ENCODE measurements at regions not wholly inside any gene's neighbourhood (a gene's known extent, or its start where the extent isn't known, plus 50 kb on each side); places are given as distances from the start of the nearest gene placed in this dataset.

DNA sequence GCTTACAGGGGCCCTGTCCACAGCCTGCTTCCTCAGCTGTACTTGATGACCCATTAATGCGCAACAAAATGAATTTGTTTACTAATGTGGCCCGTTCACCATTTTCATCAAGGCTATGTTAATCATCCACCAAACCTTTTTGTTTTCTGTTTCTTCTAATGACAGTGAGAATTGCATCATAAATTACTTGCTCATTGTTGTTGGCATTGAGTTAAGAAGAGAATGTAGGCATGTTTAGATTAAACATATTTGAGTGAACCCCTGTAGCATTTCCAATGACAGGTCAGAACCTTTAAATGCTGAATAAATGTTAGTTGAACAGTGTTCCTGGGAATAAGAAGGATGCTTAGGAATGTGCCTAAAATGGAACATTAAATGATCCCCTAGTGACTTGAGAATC lies 183.4 kb downstream of the SPRY1 start:
- H3K9me3 ChIP-seq (ENCODE audit: control insufficient read depth, insufficient read depth, low read length), result no peaks in the 10 kb centered on the region
- H3K9me2 ChIP-seq (replicated peaks; ENCODE audit: control insufficient read depth, low read length), result no peaks in the 10 kb centered on the region
- H3K36me3 ChIP-seq (ENCODE audit: control insufficient read depth, low read length), result no peaks in the 10 kb centered on the region
- H4K20me1 ChIP-seq (ENCODE audit: control insufficient read depth, insufficient read depth, low read depth, low read length), result no peaks in the 10 kb centered on the region
- no peak overlapping the region for H3K4me3 ChIP-seq (ENCODE audit: low read length)
- H3K79me2 ChIP-seq (ENCODE audit: control insufficient read depth, low read length), result no peaks in the 10 kb centered on the region
- H3F3A ChIP-seq (ENCODE audit: control insufficient read depth, insufficient read depth), result no peaks in the 10 kb centered on the region
- no peak overlapping the region for H3K4me2 ChIP-seq (ENCODE audit: low read length)
- H3K4me1 ChIP-seq (ENCODE audit: control insufficient read depth, low read length), result no peaks in the 10 kb centered on the region
- no peak for TF ChIP-seq EZH2phosphoT487 (IDR thresholded peaks at IDR 0.05; ENCODE audit: borderline replicate concordance, low read length)
- TF ChIP-seq, protein P1, sequence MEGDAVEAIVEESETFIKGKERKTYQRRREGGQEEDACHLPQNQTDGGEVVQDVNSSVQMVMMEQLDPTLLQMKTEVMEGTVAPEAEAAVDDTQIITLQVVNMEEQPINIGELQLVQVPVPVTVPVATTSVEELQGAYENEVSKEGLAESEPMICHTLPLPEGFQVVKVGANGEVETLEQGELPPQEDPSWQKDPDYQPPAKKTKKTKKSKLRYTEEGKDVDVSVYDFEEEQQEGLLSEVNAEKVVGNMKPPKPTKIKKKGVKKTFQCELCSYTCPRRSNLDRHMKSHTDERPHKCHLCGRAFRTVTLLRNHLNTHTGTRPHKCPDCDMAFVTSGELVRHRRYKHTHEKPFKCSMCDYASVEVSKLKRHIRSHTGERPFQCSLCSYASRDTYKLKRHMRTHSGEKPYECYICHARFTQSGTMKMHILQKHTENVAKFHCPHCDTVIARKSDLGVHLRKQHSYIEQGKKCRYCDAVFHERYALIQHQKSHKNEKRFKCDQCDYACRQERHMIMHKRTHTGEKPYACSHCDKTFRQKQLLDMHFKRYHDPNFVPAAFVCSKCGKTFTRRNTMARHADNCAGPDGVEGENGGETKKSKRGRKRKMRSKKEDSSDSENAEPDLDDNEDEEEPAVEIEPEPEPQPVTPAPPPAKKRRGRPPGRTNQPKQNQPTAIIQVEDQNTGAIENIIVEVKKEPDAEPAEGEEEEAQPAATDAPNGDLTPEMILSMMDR (IDR thresholded peaks at IDR 0.05; ENCODE audit: low read depth, low read length, poor library complexity, severe bottlenecking), result no peak
- 0 out of 2 replicates have a peak, but pooled peaks cover 3% of the 10 kb centered on the region for H3K27me3 ChIP-seq (ENCODE audit: control insufficient read depth, low read length)
- no peak overlapping the region for H3K27ac ChIP-seq (ENCODE audit: low read depth, low read length)

DNA sequence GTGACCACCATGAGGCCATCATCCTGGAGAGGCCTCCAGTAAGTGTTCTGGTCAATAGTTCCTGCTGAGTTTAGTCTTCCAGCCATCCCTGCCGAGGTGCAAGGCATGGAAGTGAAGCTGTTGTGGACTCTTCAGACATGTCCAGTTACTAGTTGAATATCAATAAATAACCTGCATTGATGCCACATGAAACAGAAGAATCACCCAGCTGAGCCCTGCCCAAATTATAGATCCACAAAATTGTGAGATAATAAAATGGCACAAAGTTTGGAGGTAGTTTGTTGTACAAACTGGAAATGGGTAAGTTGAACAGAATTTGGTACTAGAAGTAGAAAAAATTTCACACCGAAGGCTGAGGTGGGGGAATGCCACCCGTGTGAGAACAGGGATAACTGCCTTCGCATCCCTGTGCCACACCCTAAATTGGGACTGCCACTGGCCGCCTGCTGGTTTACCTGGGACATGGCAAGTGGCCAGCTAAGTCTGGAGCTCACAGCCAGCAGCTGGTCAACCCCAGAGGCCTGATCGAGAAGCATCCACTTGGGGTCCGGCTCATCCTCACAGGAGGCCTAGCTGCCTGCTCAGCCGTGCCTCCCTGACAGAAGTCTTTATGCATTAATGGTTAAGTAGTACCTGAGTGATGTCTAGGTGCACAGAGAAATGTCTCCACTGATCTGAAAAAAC lies 184.5 kb downstream of the SPRY1 start:
- Histone ChIP-seq H3K4me1 (ENCODE audit: control insufficient read depth, low read length) (no peaks in the 10 kb centered on the region), H3K9me3 (ENCODE audit: control insufficient read depth, insufficient read depth, low read length) (no peaks in the 10 kb centered on the region), H3K27me3 (ENCODE audit: control insufficient read depth, low read length) (0 out of 2 replicates have a peak, but pooled peaks cover 3% of the 10 kb centered on the region), H3K4me3 (ENCODE audit: low read length) (no peak overlapping the region), H3F3A (ENCODE audit: control insufficient read depth, insufficient read depth) (no peaks in the 10 kb centered on the region), H3K9me2 (replicated peaks; ENCODE audit: control insufficient read depth, low read length) (no peaks in the 10 kb centered on the region), H3K4me2 (ENCODE audit: low read length) (no peak overlapping the region), H3K79me2 (ENCODE audit: control insufficient read depth, low read length) (no peaks in the 10 kb centered on the region), H3K36me3 (ENCODE audit: control insufficient read depth, low read length) (no peaks in the 10 kb centered on the region), H3K27ac (ENCODE audit: low read depth, low read length) (no peak overlapping the region), H4K20me1 (ENCODE audit: control insufficient read depth, insufficient read depth, low read depth, low read length) (no peaks in the 10 kb centered on the region)
- no peak for TF ChIP-seq EZH2phosphoT487 (IDR thresholded peaks at IDR 0.05; ENCODE audit: borderline replicate concordance, low read length)
- TF ChIP-seq, protein P1 (IDR thresholded peaks at IDR 0.05; ENCODE audit: low read depth, low read length, poor library complexity, severe bottlenecking), result no peak

DNA sequence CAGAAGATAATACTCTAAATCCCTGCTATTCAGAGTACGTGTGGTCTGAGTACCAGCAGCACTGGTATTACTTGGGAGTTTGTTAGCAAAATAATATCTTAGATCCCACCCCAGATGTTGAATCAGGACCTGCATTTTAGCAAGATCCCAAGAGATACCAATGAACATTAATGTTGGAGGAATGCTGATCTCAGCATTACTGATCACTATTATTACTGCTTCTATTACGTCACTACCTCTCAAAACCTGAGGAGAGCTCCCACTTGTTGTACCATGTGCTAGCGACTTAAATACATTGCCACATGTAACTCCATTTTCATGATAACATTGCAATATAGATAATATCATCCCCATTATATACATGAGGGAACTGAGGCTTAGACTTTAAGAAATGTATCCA lies 185.2 kb downstream of the SPRY1 start:
- Histone ChIP-seq H3F3A (ENCODE audit: control insufficient read depth, insufficient read depth) (no peaks in the 10 kb centered on the region), H3K79me2 (ENCODE audit: control insufficient read depth, low read length) (no peaks in the 10 kb centered on the region), H3K4me3 (ENCODE audit: low read length) (no peak overlapping the region), H3K9me3 (ENCODE audit: control insufficient read depth, insufficient read depth, low read length) (no peaks in the 10 kb centered on the region), H3K9me2 (replicated peaks; ENCODE audit: control insufficient read depth, low read length) (no peaks in the 10 kb centered on the region), H3K4me2 (ENCODE audit: low read length) (no peak overlapping the region), H3K27ac (ENCODE audit: low read depth, low read length) (no peak overlapping the region), H3K36me3 (ENCODE audit: control insufficient read depth, low read length) (no peaks in the 10 kb centered on the region), H3K27me3 (ENCODE audit: control insufficient read depth, low read length) (0 out of 2 replicates have a peak, but pooled peaks cover 3% of the 10 kb centered on the region), H4K20me1 (ENCODE audit: control insufficient read depth, insufficient read depth, low read depth, low read length) (no peaks in the 10 kb centered on the region), H3K4me1 (ENCODE audit: control insufficient read depth, low read length) (no peaks in the 10 kb centered on the region)
- TF ChIP-seq EZH2phosphoT487 (IDR thresholded peaks at IDR 0.05; ENCODE audit: borderline replicate concordance, low read length), result no peak
- TF ChIP-seq, protein P1 (IDR thresholded peaks at IDR 0.05; ENCODE audit: low read depth, low read length, poor library complexity, severe bottlenecking), result no peak

Measured in DOHH2 (cell line).